SU-DHL-6 (cell line): ENCODE measurements at regions not wholly inside any gene's neighbourhood (a gene's known extent, or its start where the extent isn't known, plus 50 kb on each side); places are given as distances from the start of the nearest gene placed in this dataset.

Experiments used
- H2AFZ ChIP-seq: fragments of 200-600 bp; sonication (generic); 2 replicates; pipeline ENCODE4 v1.6.1; 2014; ENCODE audit warnings: low read depth, mild to moderate bottlenecking, moderate library complexity, mixed read lengths, antibody characterized with exemption, low read length; ENCODE audit not compliant: severe bottlenecking
- H3F3A ChIP-seq: fragments of 200-600 bp; shearing (Covaris generic); 2 replicates; pipeline ENCODE4 v1.6.0; 2016; ENCODE audit warnings: antibody characterized with exemption, mild to moderate bottlenecking; ENCODE audit not compliant: insufficient read depth
- H3K27ac ChIP-seq: fragments of 200-600 bp; sonication (generic); 2 replicates; pipeline ENCODE4 v1.5.1; 2016; ENCODE audit warnings: low read depth, mild to moderate bottlenecking, low read length, moderate library complexity, mixed read lengths
- H3K27me3 ChIP-seq: fragments of 200-600 bp; sonication (generic), shearing (Covaris generic); 2 replicates; pipeline ENCODE4 v1.6.0; 2014; ENCODE audit warnings: mild to moderate bottlenecking, low read length
- H3K36me3 ChIP-seq: fragments of 200-600 bp; sonication (generic); 2 replicates; pipeline ENCODE4 v1.6.1; 2014; ENCODE audit warnings: mild to moderate bottlenecking, low read length, mixed read lengths
- H3K4me2 ChIP-seq: fragments of 300-600, 200-600 bp; shearing (Covaris generic), sonication (generic); 2 replicates; pipeline ENCODE4 v1.6.0; 2014; ENCODE audit warnings: low read length, low read depth, mild to moderate bottlenecking; ENCODE audit not compliant: poor library complexity, severe bottlenecking
- H3K4me3 ChIP-seq: fragments of 200-600 bp; sonication (generic); 2 replicates; pipeline ENCODE4 v1.5.1; 2014; ENCODE audit warnings: antibody characterized with exemption, low read length, mild to moderate bottlenecking, mixed read lengths; ENCODE audit not compliant: insufficient read depth, poor library complexity, severe bottlenecking
- H3K79me2 ChIP-seq: fragments of 200-600 bp; sonication (generic); 2 replicates; pipeline ENCODE4 v1.6.1; 2014; ENCODE audit warnings: mild to moderate bottlenecking, low read length, moderate library complexity; ENCODE audit not compliant: insufficient read depth
- H3K9ac ChIP-seq: fragments of 200-600 bp; sonication (generic); 2 replicates; pipeline ENCODE4 v1.7.0; 2014; ENCODE audit warnings: mild to moderate bottlenecking, low read length
- H3K9me2 ChIP-seq: fragments of 200-600 bp; sonication (generic); replicated peaks from 2 replicates; pipeline ENCODE4 v1.6.1; 2014; ENCODE audit warnings: low read length; ENCODE audit not compliant: insufficient read depth
- H3K9me3 ChIP-seq: fragments of 200-600 bp; sonication (generic); 2 replicates; pipeline ENCODE4 v1.6.1; 2014; ENCODE audit warnings: low read length, mixed read lengths; ENCODE audit not compliant: insufficient read depth
- H4K20me1 ChIP-seq: fragments of 200-600 bp; sonication (generic); 2 replicates; pipeline ENCODE4 v1.6.1; 2014; ENCODE audit warnings: low read depth, mild to moderate bottlenecking, antibody characterized with exemption, low read length, moderate library complexity, mixed read lengths
- CTCF ChIP-seq: fragments of 200-600 bp; sonication (generic); IDR thresholded peaks from one replicate; pipeline ENCODE4 v1.5.1; 2017; ENCODE audit warnings: antibody characterized with exemption, mild to moderate bottlenecking, low read length, moderate library complexity; ENCODE audit not compliant: insufficient read depth, poor library complexity, severe bottlenecking
- EZH2phosphoT487 ChIP-seq: fragments of 200-600 bp; sonication (generic), shearing (Covaris generic); conservative IDR thresholded peaks from 2 replicates; pipeline ENCODE4 v1.6.1; 2018; ENCODE audit warnings: mild to moderate bottlenecking, antibody characterized with exemption, low read length, moderate library complexity, mixed read lengths

GRCh38 chr5:4005335-4005734, 409.7 kb downstream of the IRX1 start:
- Histone ChIP-seq H3F3A (no peaks in the 10 kb centered on the region), H3K27ac (no peak overlapping the region), H4K20me1 (no peaks in the 10 kb centered on the region), H3K79me2 (no peaks in the 10 kb centered on the region), H3K9me3 (no peaks in the 10 kb centered on the region), H3K9ac (no peak overlapping the region), H3K36me3 (no peaks in the 10 kb centered on the region), H3K9me2 (no peaks in the 10 kb centered on the region), H3K27me3 (no peaks in the 10 kb centered on the region), H3K4me2 (no peak overlapping the region), H3K4me3 (no peak overlapping the region), H2AFZ (no peak overlapping the region)
- no peak for TF ChIP-seq EZH2phosphoT487
- no peak for TF ChIP-seq CTCF

GRCh38 chr5:4007001-4007400, 411.4 kb downstream of the IRX1 start:
- no peak overlapping the region for H3K4me3 ChIP-seq
- TF ChIP-seq EZH2phosphoT487 (no peak), CTCF (no peak)
- no peaks in the 10 kb centered on the region for H3K79me2 ChIP-seq
- no peak overlapping the region for H2AFZ ChIP-seq
- H3K27me3 ChIP-seq = no peaks in the 10 kb centered on the region
- H3K9me3 ChIP-seq = no peaks in the 10 kb centered on the region
- H3F3A ChIP-seq = no peaks in the 10 kb centered on the region
- no peak overlapping the region for H3K9ac ChIP-seq
- no peaks in the 10 kb centered on the region for H3K36me3 ChIP-seq
- H3K9me2 ChIP-seq = no peaks in the 10 kb centered on the region
- H4K20me1 ChIP-seq = no peaks in the 10 kb centered on the region
- no peak overlapping the region for H3K27ac ChIP-seq
- no peak overlapping the region for H3K4me2 ChIP-seq

GRCh38 chr5:4011943-4012342, 416.3 kb downstream of the IRX1 start:
- Histone ChIP-seq H3K27me3 (no peaks in the 10 kb centered on the region), H3K9me2 (no peaks in the 10 kb centered on the region), H3K4me3 (no peak overlapping the region), H4K20me1 (no peaks in the 10 kb centered on the region), H2AFZ (no peak overlapping the region), H3K27ac (no peak overlapping the region), H3K36me3 (no peaks in the 10 kb centered on the region), H3F3A (no peaks in the 10 kb centered on the region), H3K4me2 (no peak overlapping the region), H3K79me2 (no peaks in the 10 kb centered on the region), H3K9ac (no peak overlapping the region), H3K9me3 (no peaks in the 10 kb centered on the region)
- TF ChIP-seq EZH2phosphoT487 = no peak

GRCh38 chr5:4013106-4013898, 417.7 kb downstream of the IRX1 start:
- Histone ChIP-seq H3K9me2 (no peaks in the 10 kb centered on the region), H2AFZ (no peak overlapping the region), H3K4me2 (no peak overlapping the region), H3K27me3 (no peaks in the 10 kb centered on the region), H3F3A (no peaks in the 10 kb centered on the region), H3K4me3 (no peak overlapping the region), H3K36me3 (no peaks in the 10 kb centered on the region), H3K9ac (no peak overlapping the region), H3K27ac (no peak overlapping the region), H3K9me3 (no peaks in the 10 kb centered on the region), H3K79me2 (no peaks in the 10 kb centered on the region), H4K20me1 (no peaks in the 10 kb centered on the region)
- TF ChIP-seq EZH2phosphoT487 = no peak
- TF ChIP-seq CTCF = no peak
